ENCODE measurements at regions not wholly inside any gene's neighbourhood (a gene's known extent, or its start where the extent isn't known, plus 50 kb on each side); places are given as distances from the start of the nearest gene placed in this dataset.

- peak; percentile 61 for DNase-seq
Measured at GRCh38 chr13:30125422-30126073, 181.8 kb downstream of the KATNAL1 start.

GRCh38 chr13:30124131-30124768, 183.1 kb downstream of the KATNAL1 start:
- DNase-seq: no peak

- no peak for DNase-seq
Measured at GRCh38 chr13:30123575-30123974, 183.8 kb downstream of the KATNAL1 start.

- no peak for DNase-seq
Measured at GRCh38 chr13:30121666-30122065, 185.7 kb downstream of the KATNAL1 start.

GRCh38 chr13:30121244-30121643, 186.1 kb downstream of the KATNAL1 start:
- DNase-seq: no peak

- DNase-seq: no peak
Measured at GRCh38 chr13:30120133-30120822, 187.1 kb downstream of the KATNAL1 start.

GRCh38 chr13:30119476-30119875, 187.9 kb downstream of the KATNAL1 start:
- no peak for DNase-seq

- DNase-seq: no peak
Measured at GRCh38 chr13:30116379-30116778, 191.0 kb downstream of the KATNAL1 start.

GRCh38 chr13:30115257-30115600, 192.1 kb downstream of the KATNAL1 start:
- no peak for DNase-seq

- peak; percentile 61 for DNase-seq
Measured at GRCh38 chr13:30114571-30115256, 192.6 kb downstream of the KATNAL1 start.

- no peak for DNase-seq
Measured at GRCh38 chr13:30113983-30114570, 193.3 kb downstream of the KATNAL1 start.

GRCh38 chr13:30113551-30113950, 193.8 kb downstream of the KATNAL1 start:
- no peak for DNase-seq

GRCh38 chr13:30112602-30113435, 194.5 kb downstream of the KATNAL1 start:
- no peak for DNase-seq

GRCh38 chr13:30111810-30112209, 195.5 kb downstream of the KATNAL1 start:
- no peak for DNase-seq

GRCh38 chr13:30110301-30111070, 196.9 kb downstream of the KATNAL1 start:
- DNase-seq: no peak

GRCh38 chr13:30109471-30110135, 197.7 kb downstream of the KATNAL1 start:
- DNase-seq: no peak

GRCh38 chr13:30108913-30109237, 198.5 kb downstream of the KATNAL1 start:
- DNase-seq: peak; percentile 39

GRCh38 chr13:30108216-30108912, 199.0 kb downstream of the KATNAL1 start:
- DNase-seq: no peak

- DNase-seq: no peak
Measured at GRCh38 chr13:30107521-30108136, 199.7 kb downstream of the KATNAL1 start.

GRCh38 chr13:30107121-30107520, 200.2 kb downstream of the KATNAL1 start:
- no peak for DNase-seq
